ENCODE measurements at regions not wholly inside any gene's neighbourhood (a gene's known extent, or its start where the extent isn't known, plus 50 kb on each side); places are given as distances from the start of the nearest gene placed in this dataset.

DNA sequence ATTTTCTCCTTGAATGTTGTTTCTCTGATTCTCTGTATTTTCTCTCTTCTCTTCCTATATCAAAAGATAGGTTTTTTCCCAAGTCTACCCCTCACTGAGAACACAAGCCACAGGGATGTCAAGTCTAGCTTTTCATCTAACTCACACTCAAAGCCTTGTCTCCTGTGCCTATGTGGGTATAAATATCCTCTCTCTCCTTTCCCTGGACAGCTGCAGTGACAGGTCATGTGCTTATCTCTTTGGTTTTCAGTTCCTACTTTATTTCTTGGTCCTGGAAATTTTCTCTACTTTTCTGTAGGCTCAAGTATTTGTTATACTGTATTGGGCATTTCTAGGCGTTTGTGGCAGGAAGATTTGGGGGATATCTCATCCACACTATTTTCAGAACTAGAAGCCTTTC is 182.4 kb upstream of the MVB12B start:
- no peaks in the 10 kb centered on the region for H3K4me1 ChIP-seq (ENCODE audit: control insufficient read depth, insufficient read depth, low read length)
- no peaks in the 10 kb centered on the region for H3K27me3 ChIP-seq (ENCODE audit: control insufficient read depth, insufficient read depth, low read length, poor library complexity, severe bottlenecking)
- H3K36me3 ChIP-seq (ENCODE audit: control insufficient read depth, insufficient read depth, low read length), result no peaks in the 10 kb centered on the region
- no peaks in the 10 kb centered on the region for H3K9me3 ChIP-seq (ENCODE audit: control insufficient read depth, low read length)
- H3K4me3 ChIP-seq (ENCODE audit: insufficient read depth, low read depth, low read length), result no peak overlapping the region
- WGBS, 2 experiments, result no CpG with 5 or more reads among the region's 1 CpG
- no peak overlapping the region for H3K27ac ChIP-seq (ENCODE audit: insufficient read depth, low read depth, low read length, poor library complexity, severe bottlenecking)

DNA sequence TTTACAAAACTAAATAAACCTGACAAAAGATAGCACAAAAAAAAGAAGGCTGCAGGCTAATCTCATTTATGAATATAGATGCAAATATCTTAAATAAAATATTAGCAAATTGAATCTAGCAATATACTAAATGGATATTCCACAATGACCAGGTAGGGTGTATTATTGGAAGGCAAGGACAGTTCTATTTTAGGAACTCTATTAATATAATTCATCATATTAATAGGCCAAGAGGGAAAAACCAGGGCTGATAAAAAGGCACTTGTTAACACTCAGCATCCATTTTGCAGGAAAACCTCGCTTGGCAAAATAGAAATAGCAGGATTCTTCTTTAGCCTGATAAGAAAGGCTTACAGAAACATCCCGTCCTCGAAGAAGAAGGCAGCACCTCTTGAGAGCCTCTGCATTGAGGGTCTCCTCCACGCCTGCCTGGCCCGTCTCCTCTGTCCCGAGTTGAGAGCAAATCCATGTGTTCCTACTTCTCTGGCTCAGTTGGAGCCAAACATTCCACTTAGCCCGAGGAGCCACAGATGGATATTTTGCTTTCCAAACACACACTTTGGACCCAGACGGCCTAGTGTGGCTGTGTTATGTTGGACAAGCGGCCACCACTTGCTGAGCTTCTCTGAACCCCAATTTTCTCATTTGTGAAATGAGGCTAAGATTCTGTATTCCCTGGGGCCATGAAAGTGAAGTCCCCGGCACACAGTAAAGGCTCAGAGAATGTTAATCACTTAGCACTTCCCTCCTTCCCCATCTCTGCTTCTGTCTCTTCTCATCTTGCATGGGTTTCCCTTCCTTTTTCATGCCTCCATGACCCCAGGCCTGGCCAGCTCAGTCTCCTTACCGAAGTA is 181.8 kb upstream of the MVB12B start:
- no peaks in the 10 kb centered on the region for H3K36me3 ChIP-seq (ENCODE audit: control insufficient read depth, insufficient read depth, low read length)
- no peak overlapping the region for H3K4me3 ChIP-seq (ENCODE audit: insufficient read depth, low read depth, low read length)
- WGBS, 2 experiments, result 92% methylated on average over 11 of the region's 11 CpGs
- H3K27me3 ChIP-seq (ENCODE audit: control insufficient read depth, insufficient read depth, low read length, poor library complexity, severe bottlenecking), result no peaks in the 10 kb centered on the region
- no peaks in the 10 kb centered on the region for H3K4me1 ChIP-seq (ENCODE audit: control insufficient read depth, insufficient read depth, low read length)
- H3K27ac ChIP-seq (ENCODE audit: insufficient read depth, low read depth, low read length, poor library complexity, severe bottlenecking), result no peak overlapping the region
- no peaks in the 10 kb centered on the region for H3K9me3 ChIP-seq (ENCODE audit: control insufficient read depth, low read length)

DNA sequence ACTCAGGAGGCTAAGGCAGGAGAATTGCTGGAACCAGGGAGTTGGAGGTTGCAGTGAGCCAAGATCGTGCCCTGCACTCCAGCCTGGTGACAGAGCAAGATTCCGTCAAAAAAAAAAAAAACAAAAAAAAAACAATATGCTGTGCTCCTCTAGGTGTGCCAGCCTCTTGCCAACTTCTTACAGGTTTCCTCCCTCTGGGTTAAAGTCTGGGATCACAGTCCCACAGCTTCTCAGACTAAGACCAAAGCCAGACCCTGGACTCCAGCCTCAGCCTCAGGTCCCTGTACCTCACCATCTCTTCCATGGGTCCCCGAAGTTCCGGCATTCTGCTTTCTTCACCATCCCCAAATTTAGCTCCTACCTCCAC is 180.8 kb upstream of the MVB12B start:
- 88 to 93% methylated on average over 4 of the region's 4 CpGs for WGBS, 2 experiments
- Histone ChIP-seq H3K9me3 (ENCODE audit: control insufficient read depth, low read length) (no peaks in the 10 kb centered on the region), H3K36me3 (ENCODE audit: control insufficient read depth, insufficient read depth, low read length) (no peaks in the 10 kb centered on the region), H3K4me1 (ENCODE audit: control insufficient read depth, insufficient read depth, low read length) (no peaks in the 10 kb centered on the region), H3K4me3 (ENCODE audit: insufficient read depth, low read depth, low read length) (no peak overlapping the region), H3K27ac (ENCODE audit: insufficient read depth, low read depth, low read length, poor library complexity, severe bottlenecking) (no peak overlapping the region), H3K27me3 (ENCODE audit: control insufficient read depth, insufficient read depth, low read length, poor library complexity, severe bottlenecking) (no peaks in the 10 kb centered on the region)

DNA sequence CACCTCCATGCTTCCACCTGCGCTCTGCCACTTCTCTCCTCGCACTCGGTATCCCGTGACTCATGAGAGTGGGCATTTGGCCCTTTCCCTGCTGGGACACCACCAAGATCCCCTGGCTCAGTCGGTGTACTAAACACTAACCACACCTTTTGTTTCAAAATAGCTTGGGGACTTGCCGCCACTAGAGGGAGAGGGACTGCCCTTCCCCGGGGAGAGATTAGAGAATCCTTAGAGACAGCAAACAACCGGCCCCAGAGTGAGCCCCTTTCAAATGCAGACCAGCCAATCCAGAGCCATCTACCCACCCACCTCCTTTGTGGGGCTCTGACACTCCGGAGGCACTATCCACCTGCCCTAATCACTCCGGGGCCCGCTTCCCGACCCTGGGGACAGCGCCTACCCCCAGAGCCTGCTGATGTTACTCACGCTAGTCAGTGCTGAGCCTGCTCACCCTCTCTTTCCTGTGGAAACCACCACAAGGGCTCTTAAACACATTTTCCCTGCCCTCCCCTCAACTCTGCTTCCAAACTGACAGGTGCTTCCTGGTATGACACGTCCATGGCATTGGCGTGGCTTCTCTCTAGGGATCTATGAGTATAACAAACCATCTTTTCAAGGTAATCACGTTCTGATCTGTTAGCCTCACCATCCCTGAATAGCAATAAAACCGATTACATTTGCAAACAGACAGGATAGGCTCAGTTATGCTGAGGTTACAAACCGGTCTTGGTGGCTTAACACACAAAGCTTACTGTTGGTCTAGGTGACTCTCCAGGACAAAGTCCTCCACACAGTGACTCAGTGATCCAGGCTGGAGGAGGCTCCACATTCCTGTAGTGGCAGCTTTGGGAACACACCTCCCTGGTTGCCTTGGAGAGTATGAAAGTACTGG is 180.1 kb upstream of the MVB12B start:
- no peak overlapping the region for H3K27ac ChIP-seq (ENCODE audit: insufficient read depth, low read depth, low read length, poor library complexity, severe bottlenecking)
- H3K27me3 ChIP-seq (ENCODE audit: control insufficient read depth, insufficient read depth, low read length, poor library complexity, severe bottlenecking), result no peaks in the 10 kb centered on the region
- no peaks in the 10 kb centered on the region for H3K36me3 ChIP-seq (ENCODE audit: control insufficient read depth, insufficient read depth, low read length)
- 21 to 24% methylated on average over 19 of the region's 19 CpGs for WGBS, 2 experiments
- H3K4me3 ChIP-seq (ENCODE audit: insufficient read depth, low read depth, low read length), result no peak overlapping the region
- H3K9me3 ChIP-seq (ENCODE audit: control insufficient read depth, low read length), result no peaks in the 10 kb centered on the region
- H3K4me1 ChIP-seq (ENCODE audit: control insufficient read depth, insufficient read depth, low read length), result no peaks in the 10 kb centered on the region

GRCh38 chr9:126147186-126147935 is 179.3 kb upstream of the MVB12B start:
- no peak overlapping the region for H3K27ac ChIP-seq (ENCODE audit: insufficient read depth, low read depth, low read length, poor library complexity, severe bottlenecking)
- no peaks in the 10 kb centered on the region for H3K9me3 ChIP-seq (ENCODE audit: control insufficient read depth, low read length)
- H3K4me3 ChIP-seq (ENCODE audit: insufficient read depth, low read depth, low read length), result no peak overlapping the region
- H3K4me1 ChIP-seq (ENCODE audit: control insufficient read depth, insufficient read depth, low read length), result no peaks in the 10 kb centered on the region
- no peaks in the 10 kb centered on the region for H3K36me3 ChIP-seq (ENCODE audit: control insufficient read depth, insufficient read depth, low read length)
- 86 to 87% methylated on average over 10 of the region's 10 CpGs for WGBS, 2 experiments
- H3K27me3 ChIP-seq (ENCODE audit: control insufficient read depth, insufficient read depth, low read length, poor library complexity, severe bottlenecking), result no peaks in the 10 kb centered on the region

DNA sequence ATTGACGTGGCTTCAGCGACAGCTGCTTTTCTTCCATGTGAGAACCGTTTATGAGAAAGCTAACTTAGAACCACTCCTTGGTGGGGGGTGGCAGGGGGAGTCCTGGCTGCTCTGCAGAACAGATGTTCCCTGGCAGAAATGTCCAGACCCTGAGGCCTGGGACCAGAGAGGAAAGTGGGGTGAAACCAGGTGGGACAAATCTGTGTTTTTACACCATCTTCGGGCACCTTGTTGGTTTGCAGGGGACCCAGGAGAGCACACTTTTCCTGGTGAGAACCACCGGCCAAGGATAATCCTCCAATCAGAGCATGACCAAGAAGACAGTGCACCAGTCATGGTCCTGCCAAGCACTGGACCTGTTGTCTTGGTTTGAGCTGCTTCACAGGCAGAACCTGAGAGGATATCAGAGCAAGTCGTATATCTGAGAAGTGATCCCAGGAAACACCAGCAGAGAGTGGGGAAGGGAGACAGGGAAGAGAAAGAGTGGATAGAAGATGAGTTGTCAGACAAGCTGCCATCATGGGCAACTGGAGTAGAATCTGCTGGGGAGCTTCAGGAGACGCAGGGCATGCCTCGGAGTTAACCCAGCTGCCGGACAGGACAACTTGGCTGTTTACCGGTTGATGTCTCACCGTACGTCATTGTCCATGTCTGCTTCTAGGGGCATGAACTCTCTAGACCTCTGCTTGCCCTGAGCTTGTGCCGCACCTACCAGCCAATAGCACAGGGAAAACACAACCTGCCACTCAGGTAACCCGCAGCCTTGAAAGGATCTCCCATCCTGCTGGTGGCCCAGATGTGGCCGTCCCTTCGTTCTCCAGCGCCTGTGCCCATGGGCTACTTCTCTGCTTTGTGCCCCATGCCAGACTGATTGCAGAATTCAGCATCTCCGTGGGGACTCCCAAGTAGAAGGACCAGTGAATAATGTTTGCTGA is 178.4 kb upstream of the MVB12B start:
- WGBS, 2 experiments, result 90 to 91% methylated on average over 18 of the region's 18 CpGs

GRCh38 chr9:126148994-126149393 is 177.6 kb upstream of the MVB12B start:
- H3K27me3 ChIP-seq (ENCODE audit: control insufficient read depth, insufficient read depth, low read length, poor library complexity, severe bottlenecking), result no peaks in the 10 kb centered on the region
- H3K27ac ChIP-seq (ENCODE audit: insufficient read depth, low read depth, low read length, poor library complexity, severe bottlenecking), result no peak overlapping the region
- no peak overlapping the region for H3K4me3 ChIP-seq (ENCODE audit: insufficient read depth, low read depth, low read length)
- no peaks in the 10 kb centered on the region for H3K4me1 ChIP-seq (ENCODE audit: control insufficient read depth, insufficient read depth, low read length)
- H3K36me3 ChIP-seq (ENCODE audit: control insufficient read depth, insufficient read depth, low read length), result no peaks in the 10 kb centered on the region
- H3K9me3 ChIP-seq (ENCODE audit: control insufficient read depth, low read length), result no peaks in the 10 kb centered on the region
- 89 to 92% methylated on average over 4 of the region's 4 CpGs for WGBS, 2 experiments

More for the DNA sequence above, 178.4 kb upstream of the MVB12B start:
- no peak overlapping the region for H3K27ac ChIP-seq (ENCODE audit: insufficient read depth, low read depth, low read length, poor library complexity, severe bottlenecking)
- no peaks in the 10 kb centered on the region for H3K9me3 ChIP-seq (ENCODE audit: control insufficient read depth, low read length)
- no peaks in the 10 kb centered on the region for H3K4me1 ChIP-seq (ENCODE audit: control insufficient read depth, insufficient read depth, low read length)
- no peaks in the 10 kb centered on the region for H3K27me3 ChIP-seq (ENCODE audit: control insufficient read depth, insufficient read depth, low read length, poor library complexity, severe bottlenecking)
- H3K4me3 ChIP-seq (ENCODE audit: insufficient read depth, low read depth, low read length), result no peak overlapping the region
- no peaks in the 10 kb centered on the region for H3K36me3 ChIP-seq (ENCODE audit: control insufficient read depth, insufficient read depth, low read length)

GRCh38 chr9:126149661-126150060 is 177.0 kb upstream of the MVB12B start:
- H3K9me3 ChIP-seq (ENCODE audit: control insufficient read depth, low read length), result no peaks in the 10 kb centered on the region
- no peaks in the 10 kb centered on the region for H3K27me3 ChIP-seq (ENCODE audit: control insufficient read depth, insufficient read depth, low read length, poor library complexity, severe bottlenecking)
- no peaks in the 10 kb centered on the region for H3K36me3 ChIP-seq (ENCODE audit: control insufficient read depth, insufficient read depth, low read length)
- WGBS, 2 experiments, result 90 to 95% methylated on average over 2 of the region's 2 CpGs
- no peaks in the 10 kb centered on the region for H3K4me1 ChIP-seq (ENCODE audit: control insufficient read depth, insufficient read depth, low read length)
- no peak overlapping the region for H3K27ac ChIP-seq (ENCODE audit: insufficient read depth, low read depth, low read length, poor library complexity, severe bottlenecking)
- H3K4me3 ChIP-seq (ENCODE audit: insufficient read depth, low read depth, low read length), result no peak overlapping the region

- 72 to 79% methylated on average over 6 of the region's 6 CpGs for WGBS, 2 experiments
- Histone ChIP-seq H3K4me3 (ENCODE audit: insufficient read depth, low read depth, low read length) (no peak overlapping the region), H3K36me3 (ENCODE audit: control insufficient read depth, insufficient read depth, low read length) (no peaks in the 10 kb centered on the region), H3K27me3 (ENCODE audit: control insufficient read depth, insufficient read depth, low read length, poor library complexity, severe bottlenecking) (no peaks in the 10 kb centered on the region), H3K4me1 (ENCODE audit: control insufficient read depth, insufficient read depth, low read length) (no peaks in the 10 kb centered on the region), H3K9me3 (ENCODE audit: control insufficient read depth, low read length) (no peaks in the 10 kb centered on the region), H3K27ac (ENCODE audit: insufficient read depth, low read depth, low read length, poor library complexity, severe bottlenecking) (no peak overlapping the region)
Measured at GRCh38 chr9:126150411-126151030, 176.1 kb upstream of the MVB12B start.

Measured in ectodermal cell (in vitro differentiated cells).